Upper lobe of left lung (tissue), 6 donors: ENCODE measurements at regions not wholly inside any gene's neighbourhood (a gene's known extent, or its start where the extent isn't known, plus 50 kb on each side); places are given as distances from the start of the nearest gene placed in this dataset.

ENCODE experiments used
- ATAC-seq, 2 donors: fragments of 200-7000 bp; cut with Tn5 transposase; one replicate each; pipeline ENCODE4 v1.9.1; 2022; ENCODE audit warnings: mild to moderate bottlenecking in 2 of 2, moderate library complexity in 2 of 2; ENCODE audit not compliant: low FRiP score in 2 of 2
- DNase-seq, 2 donors: peaks; one replicate each; pipeline ENCODE4 v3.0.0-alpha.2; 2019 to 2020
- H3K27ac ChIP-seq, 4 donors: fragments of 200-600 bp; sonication (generic); one replicate each; pipeline ENCODE4 v1.5.1; 2016 to 2019
- H3K27me3 ChIP-seq, 4 donors: fragments of 200-600 bp; sonication (generic); one replicate each; pipeline ENCODE4 v1.5.1; 2017 to 2019
- H3K36me3 ChIP-seq, 4 donors: fragments of 200-600 bp; sonication (generic); one replicate each; pipeline ENCODE4 v1.5.1; 2016 to 2019
- H3K4me1 ChIP-seq, 4 donors: fragments of 200-600 bp; sonication (generic); one replicate each; pipeline ENCODE4 v1.5.1; 2018 to 2019
- H3K4me3 ChIP-seq, 4 donors: fragments of 200-600 bp; sonication (generic); one replicate each; pipeline ENCODE4 v1.5.1; 2017 to 2019; ENCODE audit warnings: mild to moderate bottlenecking in 2 of 4, moderate library complexity in 1 of 4
- H3K9me3 ChIP-seq, 4 donors: fragments of 200-600 bp; sonication (generic); one replicate each; pipeline ENCODE4 v1.5.1; 2018 to 2019
- CTCF ChIP-seq, 6 experiments: fragments of 450-650 bp in 4 of 6; fragments of 200-600 bp in 2 of 6; sonication (generic) in 2 of 6; IDR thresholded peaks; one replicate each; pipeline ENCODE4 v1.5.1; 2016 to 2019; ENCODE audit warnings: antibody characterized with exemption in 6 of 6
- EP300 ChIP-seq, 4 donors: sonication (generic); formaldehyde crosslinking; IDR thresholded peaks; one replicate each; pipeline ENCODE4 v1.5.1; 2017; ENCODE audit warnings: antibody characterized with exemption in 4 of 4, control low read depth in 2 of 4
- POLR2A ChIP-seq, 4 donors: fragments of 450-650 bp; IDR thresholded peaks; one replicate each; pipeline ENCODE4 v1.5.1; 2016 to 2017; ENCODE audit warnings: antibody characterized with exemption in 4 of 4, mild to moderate bottlenecking in 2 of 4
- POLR2AphosphoS5 ChIP-seq, 2 donors: sonication (generic); formaldehyde crosslinking; IDR thresholded peaks; one replicate each; pipeline ENCODE4 v1.5.1; 2017; ENCODE audit warnings: antibody characterized with exemption in 2 of 2
- WGBS, 2 donors: methylation state at CpG; one replicate each; pipeline ENCODE4 v1.1.5; 2017 to 2018; 5-methylcytosine and 5-hydroxymethylcytosine counted together
- donor health status: DM: no; HTN: no; CAD: no; lungs with moderate emphysema.
- donor health status: DM: no; HTN: yes; CAD: no; lungs with severe emphysema.

- H3K27ac ChIP-seq, result no peak overlapping the region
- no peaks in the 10 kb centered on the region for H3K36me3 ChIP-seq
- no peaks in the 10 kb centered on the region for H3K4me1 ChIP-seq
- no peak for TF ChIP-seq POLR2AphosphoS5 (IDR thresholded peaks at IDR 0.05)
- no peak for TF ChIP-seq EP300 (IDR thresholded peaks at IDR 0.05)
- no peak for TF ChIP-seq POLR2A (IDR thresholded peaks at IDR 0.05)
- TF ChIP-seq CTCF (IDR thresholded peaks at IDR 0.05), result no peak
- H3K27me3 ChIP-seq, result no peaks in the 10 kb centered on the region
- ATAC-seq, result peak in 1 of 2 donors; percentile 23
- no peak for DNase-seq
- no peaks in the 10 kb centered on the region for H3K9me3 ChIP-seq
- WGBS, 2 donors, result 89 to 98% methylated on average over 8 of the region's 8 CpGs
- no peak overlapping the region for H3K4me3 ChIP-seq
Measured at GRCh38 chr7:42409296-42409695, 172.3 kb upstream of the GLI3 start.

- no peaks in the 10 kb centered on the region for H3K9me3 ChIP-seq
- ATAC-seq, result no peak
- no peak overlapping the region for H3K4me3 ChIP-seq
- TF ChIP-seq POLR2A (IDR thresholded peaks at IDR 0.05) (no peak), CTCF (IDR thresholded peaks at IDR 0.05) (no peak), EP300 (IDR thresholded peaks at IDR 0.05) (no peak), POLR2AphosphoS5 (IDR thresholded peaks at IDR 0.05) (no peak)
- no peaks in the 10 kb centered on the region for H3K4me1 ChIP-seq
- no peaks in the 10 kb centered on the region for H3K27me3 ChIP-seq
- no peaks in the 10 kb centered on the region for H3K36me3 ChIP-seq
- WGBS, 2 donors, result 72 to 87% methylated on average over 4 of the region's 4 CpGs
- H3K27ac ChIP-seq, result no peak overlapping the region
- DNase-seq, result no peak
Measured at GRCh38 chr7:42407833-42408232, 170.8 kb upstream of the GLI3 start.

- Histone ChIP-seq H3K27me3 (no peaks in the 10 kb centered on the region), H3K4me1 (no peaks in the 10 kb centered on the region), H3K4me3 (no peak overlapping the region), H3K27ac (no peak overlapping the region), H3K36me3 (no peaks in the 10 kb centered on the region), H3K9me3 (no peaks in the 10 kb centered on the region)
- DNase-seq (no peak), ATAC-seq (no peak)
- TF ChIP-seq POLR2A (IDR thresholded peaks at IDR 0.05) (no peak), EP300 (IDR thresholded peaks at IDR 0.05) (no peak), POLR2AphosphoS5 (IDR thresholded peaks at IDR 0.05) (no peak), CTCF (IDR thresholded peaks at IDR 0.05) (no peak)
- WGBS, 2 donors, result 93 to 94% methylated on average over 15 of the region's 15 CpGs
Measured at GRCh38 chr7:42407021-42407710, 170.2 kb upstream of the GLI3 start.

GRCh38 chr7:42406358-42406757, 169.3 kb upstream of the GLI3 start:
- H3K36me3 ChIP-seq, result no peaks in the 10 kb centered on the region
- ATAC-seq, result no peak
- WGBS, 2 donors, result 92 to 95% methylated on average over 14 to 16 of the region's 16 CpGs
- H3K4me3 ChIP-seq, result no peak overlapping the region
- no peaks in the 10 kb centered on the region for H3K27me3 ChIP-seq
- no peaks in the 10 kb centered on the region for H3K9me3 ChIP-seq
- peak in 1 of 2 donors; percentile 60 for DNase-seq
- H3K4me1 ChIP-seq, result no peaks in the 10 kb centered on the region
- TF ChIP-seq POLR2AphosphoS5 (IDR thresholded peaks at IDR 0.05) (no peak), EP300 (IDR thresholded peaks at IDR 0.05) (no peak), CTCF (IDR thresholded peaks at IDR 0.05) (no peak), POLR2A (IDR thresholded peaks at IDR 0.05) (no peak)
- no peak overlapping the region for H3K27ac ChIP-seq

- H3K4me1 ChIP-seq, result no peaks in the 10 kb centered on the region
- no peak for ATAC-seq
- no peak overlapping the region for H3K27ac ChIP-seq
- H3K36me3 ChIP-seq, result no peaks in the 10 kb centered on the region
- H3K27me3 ChIP-seq, result no peaks in the 10 kb centered on the region
- no peak overlapping the region for H3K4me3 ChIP-seq
- no peak for DNase-seq
- WGBS, 2 donors, result 82 to 88% methylated on average over 1 of the region's 1 CpG
- TF ChIP-seq CTCF (IDR thresholded peaks at IDR 0.05) (no peak), POLR2A (IDR thresholded peaks at IDR 0.05) (no peak), EP300 (IDR thresholded peaks at IDR 0.05) (no peak), POLR2AphosphoS5 (IDR thresholded peaks at IDR 0.05) (no peak)
- no peaks in the 10 kb centered on the region for H3K9me3 ChIP-seq
Measured at GRCh38 chr7:42405782-42406181, 168.8 kb upstream of the GLI3 start.
